Right atrium auricular region (tissue), 2 donors: ENCODE measurements at regions not wholly inside any gene's neighbourhood (a gene's known extent, or its start where the extent isn't known, plus 50 kb on each side); places are given as distances from the start of the nearest gene placed in this dataset.

Source experiments
- DNase-seq: peaks from one replicate; pipeline ENCODE4 v3.0.0-alpha.2; 2019; ENCODE audit warnings: low spot score
- H3K27ac ChIP-seq, 2 donors: fragments of 200-600 bp; sonication (generic); 1 replicate in 1 of 2; 2 replicates in 1 of 2; pipeline ENCODE4 v1.5.1; 2016 to 2019
- H3K27me3 ChIP-seq, 2 donors: fragments of 200-600 bp; sonication (generic); one replicate each; pipeline versions ENCODE4 v1.5.1 to v1.6.0; 2017 to 2019
- H3K36me3 ChIP-seq: fragments of 200-600 bp; sonication (generic); one replicate; pipeline ENCODE4 v1.5.1; 2016
- H3K4me1 ChIP-seq, 2 donors: fragments of 200-600 bp; sonication (generic); one replicate each; pipeline versions ENCODE4 v1.5.1 to v1.6.0; 2017 to 2019
- H3K4me3 ChIP-seq, 2 donors: fragments of 200-600 bp; sonication (generic); 1 replicate in 1 of 2; 2 replicates in 1 of 2; pipeline ENCODE4 v1.5.1; 2017 to 2019; ENCODE audit warnings: mild to moderate bottlenecking in 1 of 2, moderate library complexity in 1 of 2
- H3K9me3 ChIP-seq, 2 donors: fragments of 200-600 bp; sonication (generic); one replicate each; pipeline ENCODE4 v1.5.1; 2019
- TF ChIP-seq, protein P1 (sequence below), 2 donors: fragments of 200-600 bp; sonication (generic); IDR thresholded peaks; one replicate each; pipeline ENCODE4 v1.5.1; 2019; ENCODE audit warnings: antibody characterized with exemption in 2 of 2

DNA sequence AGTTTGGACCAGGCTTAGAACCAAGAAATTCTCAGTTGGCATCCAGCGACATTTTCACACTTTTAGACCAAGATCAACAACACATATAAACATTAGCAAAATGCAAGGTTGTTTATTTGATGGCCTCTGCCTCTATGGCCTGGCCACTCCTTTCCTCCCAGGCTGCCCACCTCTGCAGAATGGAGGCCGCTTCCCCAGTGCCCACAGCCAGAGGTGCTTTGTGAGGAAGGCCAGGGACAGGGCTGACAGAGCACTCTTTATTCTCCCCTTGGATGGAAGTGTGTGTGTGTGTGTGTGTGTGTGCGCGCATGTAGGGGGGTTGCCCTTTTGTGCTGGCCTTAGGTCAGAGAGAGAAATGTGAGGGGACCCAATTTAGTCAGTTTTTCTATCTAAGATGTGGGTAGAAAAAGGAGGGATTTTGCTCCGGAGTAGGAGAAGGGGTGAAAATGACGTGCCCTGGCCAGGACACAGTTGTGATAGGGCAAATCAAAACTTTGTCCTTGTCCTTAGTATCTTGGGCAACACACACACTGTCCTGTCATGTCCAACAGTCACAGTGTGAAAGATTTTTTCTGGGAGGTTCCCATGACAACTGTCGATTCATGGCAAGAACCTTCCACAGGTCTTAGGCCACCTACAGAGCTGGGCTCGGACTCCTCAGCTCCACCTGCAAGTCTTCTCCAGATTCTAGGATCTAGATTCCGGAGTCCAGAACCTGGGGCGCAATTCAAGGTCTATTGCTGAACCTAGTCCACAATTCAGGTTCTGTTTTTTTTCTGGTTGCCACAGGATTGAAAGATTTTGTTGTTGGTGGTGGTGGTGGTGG is 104.9 kb upstream of the SLC2A1 start:
- Histone ChIP-seq H3K36me3 (no peaks in the 10 kb centered on the region), H3K9me3 (no peaks in the 10 kb centered on the region), H3K4me1 (peaks cover 0 to 9% of the 10 kb centered on the region in 2 donors), H3K27ac (no peak overlapping the region), H3K27me3 (no peaks in the 10 kb centered on the region), H3K4me3 (no peak overlapping the region)
- no peak for DNase-seq
- TF ChIP-seq, protein P1, sequence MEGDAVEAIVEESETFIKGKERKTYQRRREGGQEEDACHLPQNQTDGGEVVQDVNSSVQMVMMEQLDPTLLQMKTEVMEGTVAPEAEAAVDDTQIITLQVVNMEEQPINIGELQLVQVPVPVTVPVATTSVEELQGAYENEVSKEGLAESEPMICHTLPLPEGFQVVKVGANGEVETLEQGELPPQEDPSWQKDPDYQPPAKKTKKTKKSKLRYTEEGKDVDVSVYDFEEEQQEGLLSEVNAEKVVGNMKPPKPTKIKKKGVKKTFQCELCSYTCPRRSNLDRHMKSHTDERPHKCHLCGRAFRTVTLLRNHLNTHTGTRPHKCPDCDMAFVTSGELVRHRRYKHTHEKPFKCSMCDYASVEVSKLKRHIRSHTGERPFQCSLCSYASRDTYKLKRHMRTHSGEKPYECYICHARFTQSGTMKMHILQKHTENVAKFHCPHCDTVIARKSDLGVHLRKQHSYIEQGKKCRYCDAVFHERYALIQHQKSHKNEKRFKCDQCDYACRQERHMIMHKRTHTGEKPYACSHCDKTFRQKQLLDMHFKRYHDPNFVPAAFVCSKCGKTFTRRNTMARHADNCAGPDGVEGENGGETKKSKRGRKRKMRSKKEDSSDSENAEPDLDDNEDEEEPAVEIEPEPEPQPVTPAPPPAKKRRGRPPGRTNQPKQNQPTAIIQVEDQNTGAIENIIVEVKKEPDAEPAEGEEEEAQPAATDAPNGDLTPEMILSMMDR (IDR thresholded peaks at IDR 0.05), result no peak

DNA sequence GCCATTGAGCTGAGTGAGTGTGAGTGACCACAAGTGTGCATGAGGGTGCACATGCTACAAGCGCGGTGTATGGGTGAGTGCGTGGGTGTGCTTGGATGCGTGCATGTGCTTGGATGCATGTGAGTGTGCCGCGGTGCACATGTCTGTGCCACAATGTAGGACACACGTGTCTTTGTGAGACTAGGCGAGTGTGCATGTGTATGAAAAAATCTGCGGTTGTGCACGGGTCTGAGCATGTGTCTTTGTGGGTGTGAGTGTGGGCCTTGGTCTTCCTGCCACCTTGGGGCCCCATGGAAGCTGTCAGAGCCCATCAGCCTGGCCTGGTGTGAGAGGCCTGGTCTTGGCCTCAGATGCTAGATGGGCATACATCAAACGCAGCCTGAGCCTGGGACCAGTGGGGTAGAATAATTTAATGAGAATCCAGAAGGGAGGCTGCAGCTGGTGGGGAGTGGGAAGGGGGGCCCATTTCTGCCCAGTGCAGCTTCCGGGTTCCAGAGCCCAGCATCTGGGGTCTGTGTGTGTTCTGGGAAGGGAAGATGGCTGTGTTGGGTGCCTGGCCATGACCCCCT is 103.9 kb upstream of the SLC2A1 start:
- Histone ChIP-seq H3K27ac (no peak overlapping the region), H3K4me1 (no peaks in the 10 kb centered on the region), H3K9me3 (no peaks in the 10 kb centered on the region), H3K36me3 (no peaks in the 10 kb centered on the region), H3K4me3 (no peak overlapping the region), H3K27me3 (no peaks in the 10 kb centered on the region)
- TF ChIP-seq, protein P1 (IDR thresholded peaks at IDR 0.05), result no peak
- no peak for DNase-seq

DNA sequence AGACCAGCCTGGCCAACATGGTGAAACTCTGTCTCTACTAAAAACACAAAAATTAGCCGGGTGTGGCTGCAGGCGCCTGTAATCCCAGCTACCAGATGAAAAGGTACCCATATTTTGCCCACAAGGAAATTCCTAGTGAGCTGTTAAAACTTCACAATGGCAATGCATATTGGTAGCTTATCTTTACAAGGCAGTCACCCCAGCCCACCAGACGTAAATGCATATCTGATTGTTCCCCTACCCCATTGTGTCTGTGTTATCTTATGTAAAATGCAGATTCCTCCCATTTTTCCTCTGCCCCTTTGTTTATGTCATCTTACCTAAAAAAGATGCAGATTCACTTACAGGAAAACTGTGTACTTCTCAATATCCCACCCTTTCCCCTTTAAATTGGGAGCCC is 103.1 kb upstream of the SLC2A1 start:
- Histone ChIP-seq H3K4me3 (no peak overlapping the region), H3K27ac (no peak overlapping the region), H3K36me3 (no peaks in the 10 kb centered on the region), H3K9me3 (no peaks in the 10 kb centered on the region), H3K4me1 (no peaks in the 10 kb centered on the region), H3K27me3 (no peaks in the 10 kb centered on the region)
- DNase-seq, result no peak
- TF ChIP-seq, protein P1 (IDR thresholded peaks at IDR 0.05), result no peak

DNA sequence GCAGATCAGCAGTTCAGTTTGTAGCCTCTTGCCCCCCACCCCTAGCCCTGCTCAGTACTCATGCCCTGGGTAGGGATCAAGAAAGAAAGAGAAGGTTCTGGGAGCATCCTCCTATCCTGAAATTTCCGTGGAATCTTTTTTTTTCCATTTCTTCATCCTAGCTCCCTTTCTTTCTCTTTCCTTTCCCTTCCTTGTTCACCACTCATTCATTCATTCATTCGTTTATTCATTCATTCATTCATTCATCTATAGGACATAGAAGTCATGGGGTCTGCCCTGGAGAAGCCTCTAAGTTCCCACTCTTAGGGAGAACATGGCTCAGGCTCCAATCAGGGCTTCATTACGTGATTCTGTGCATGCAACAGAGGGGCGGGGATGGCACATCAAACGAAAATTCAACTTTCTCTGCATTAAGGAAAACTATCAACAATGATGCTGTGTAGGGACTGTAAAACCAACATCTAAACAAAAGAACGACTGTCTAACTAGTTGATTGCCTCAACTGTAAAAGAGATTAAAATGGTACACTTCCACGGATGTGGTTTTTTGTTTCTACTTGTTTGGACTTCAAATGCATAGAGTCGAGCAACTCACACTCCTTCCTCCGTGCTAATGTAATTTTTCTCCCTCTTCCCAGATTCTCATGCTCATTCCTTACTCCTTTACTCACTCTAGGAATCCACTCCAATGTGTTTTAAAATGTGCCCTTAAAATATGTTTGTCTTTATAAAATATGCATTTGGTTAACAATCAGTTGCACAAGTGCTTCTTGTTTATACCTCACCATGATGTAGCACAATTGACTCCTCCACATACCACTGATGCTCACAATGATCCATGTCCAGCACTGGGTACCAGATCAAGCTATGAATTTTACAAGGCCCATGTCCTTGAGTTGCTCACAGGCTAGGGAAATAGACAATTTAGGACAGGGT is 101.2 kb upstream of the SLC2A1 start:
- TF ChIP-seq, protein P1 (IDR thresholded peaks at IDR 0.05), result no peak
- H3K27ac ChIP-seq, result no peak overlapping the region
- no peaks in the 10 kb centered on the region for H3K4me1 ChIP-seq
- H3K27me3 ChIP-seq, result no peaks in the 10 kb centered on the region
- no peak overlapping the region for H3K4me3 ChIP-seq
- no peak for DNase-seq
- H3K36me3 ChIP-seq, result no peaks in the 10 kb centered on the region
- H3K9me3 ChIP-seq, result no peaks in the 10 kb centered on the region

DNA sequence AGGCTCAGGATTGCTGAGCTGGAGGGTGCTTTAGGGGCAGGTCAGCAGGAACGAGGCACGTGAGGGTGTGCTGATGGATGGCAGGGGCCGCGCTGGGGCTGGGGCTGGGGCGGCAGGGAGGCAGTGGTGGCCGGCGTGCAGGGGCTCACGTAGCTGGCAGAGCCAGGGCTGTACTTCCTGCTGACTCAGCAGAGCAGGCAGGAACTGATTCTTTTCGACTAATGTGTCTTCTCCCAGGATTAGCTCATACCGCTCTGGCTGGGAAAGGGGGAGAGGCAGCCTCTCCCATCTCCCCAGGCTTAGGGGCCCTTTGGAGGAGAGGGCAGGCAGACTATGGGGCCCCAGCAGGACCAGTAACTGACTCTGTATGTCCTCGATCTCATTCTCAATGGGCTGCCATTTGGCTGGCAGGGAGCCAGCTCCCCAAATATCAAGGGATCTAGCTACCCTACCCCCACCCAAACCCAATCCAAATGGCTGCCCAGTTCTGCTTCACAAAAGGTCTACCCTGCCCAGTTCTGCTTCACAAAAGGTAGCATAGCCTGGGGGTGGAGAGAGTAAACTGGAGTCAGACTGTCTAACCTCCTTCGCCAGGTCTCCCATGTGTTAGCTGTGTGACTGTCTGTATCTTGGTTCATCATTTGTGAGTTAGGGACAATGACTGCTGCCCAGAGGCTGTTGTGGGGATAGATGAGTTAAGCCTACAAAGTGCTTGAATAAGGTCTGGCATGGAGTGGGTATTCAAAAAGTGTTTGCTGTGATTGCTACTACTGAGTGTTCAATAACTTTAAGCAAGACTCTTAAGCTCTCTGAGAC is 100.1 kb upstream of the SLC2A1 start:
- DNase-seq, result no peak
- TF ChIP-seq, protein P1 (IDR thresholded peaks at IDR 0.05), result no peak
- Histone ChIP-seq H3K27me3 (no peaks in the 10 kb centered on the region), H3K27ac (no peak overlapping the region), H3K36me3 (no peaks in the 10 kb centered on the region), H3K4me1 (no peaks in the 10 kb centered on the region), H3K4me3 (no peak overlapping the region), H3K9me3 (no peaks in the 10 kb centered on the region)
